IMR-90 (cell line): ENCODE measurements at regions not wholly inside any gene's neighbourhood (a gene's known extent, or its start where the extent isn't known, plus 50 kb on each side); places are given as distances from the start of the nearest gene placed in this dataset.

Source experiments
- ATAC-seq: fragments of 200-7000 bp; cut with Tn5 transposase; 2 replicates; pipeline ENCODE4 v1.9.1; 2020; ENCODE audit warnings: low read depth, mild to moderate bottlenecking, moderate library complexity
- BruUV-seq: library from RNA; stranded (reverse); fragments of 400-500 nt; replicated peaks from 2 replicates; lab custom pipeline; 2021; lab: Mats Ljungman, UMichigan
- CTCF ChIA-PET: fragments of 300-600 bp; formaldehyde crosslinking; extraction: SDS; loops from one replicate; lab custom pipeline; 2021; ENCODE audit warnings: antibody characterized with exemption; lab: Yijun Ruan, JAX
- POLR2A ChIA-PET: fragments of 300-600 bp; sonication (Branson Sonifier 250); formaldehyde crosslinking; loops from one replicate; lab custom pipeline; 2022; ENCODE audit warnings: antibody characterized with exemption; ENCODE audit not compliant: unreplicated experiment; lab: Charles Lee
- DNase-seq: peaks from one replicate; pipeline ENCODE4 v3.0.0; 2013
- H2AFZ ChIP-seq: replicated peaks from 2 replicates; pipeline ENCODE3; 2013; ENCODE audit warnings: low read length, mild to moderate bottlenecking; ENCODE audit not compliant: poor library complexity
- H2AK5ac ChIP-seq: 2 replicates; pipeline ENCODE4 v1.6.1; 2013; ENCODE audit warnings: low read depth, low read length, inconsistent platforms
- H2AK9ac ChIP-seq: replicated peaks from 2 replicates; pipeline ENCODE3; 2013; ENCODE audit warnings: mild to moderate bottlenecking, low read depth, low read length, moderate library complexity; ENCODE audit not compliant: poor library complexity
- H2BK120ac ChIP-seq: 2 replicates; pipeline ENCODE4 v1.6.1; 2013; ENCODE audit warnings: low read depth, low read length, inconsistent platforms
- H2BK15ac ChIP-seq: 3 replicates; pipeline ENCODE4 v1.6.1; 2013; ENCODE audit warnings: low read depth, low read length, inconsistent platforms
- H2BK20ac ChIP-seq: 2 replicates; pipeline ENCODE4 v1.6.1; 2013; ENCODE audit warnings: low read depth, mild to moderate bottlenecking, inconsistent platforms, low read length, moderate library complexity
- H2BK5ac ChIP-seq: 2 replicates; pipeline ENCODE4 v1.6.1; 2013; ENCODE audit warnings: mild to moderate bottlenecking, low read depth, low read length, inconsistent platforms; ENCODE audit not compliant: poor library complexity, severe bottlenecking
- H3K14ac ChIP-seq: replicated peaks from 2 replicates; pipeline ENCODE4 v1.6.1; 2013; ENCODE audit warnings: low read depth, low read length, inconsistent platforms
- H3K18ac ChIP-seq: 2 replicates; pipeline ENCODE4 v1.6.1; 2013; ENCODE audit warnings: low read depth, low read length, control low read depth
- H3K23ac ChIP-seq: 2 replicates; pipeline ENCODE4 v1.6.1; 2013; ENCODE audit warnings: low read depth, low read length, inconsistent platforms
- H3K27ac ChIP-seq: 2 replicates; pipeline ENCODE4 v1.5.1; 2013; ENCODE audit warnings: mild to moderate bottlenecking, control low read depth, low read length; ENCODE audit not compliant: insufficient read depth
- H3K27me3 ChIP-seq: 2 replicates; pipeline ENCODE4 v1.6.1; 2013; ENCODE audit warnings: low read length; ENCODE audit not compliant: control insufficient read depth, insufficient read depth
- H3K36me3 ChIP-seq: 2 replicates; pipeline ENCODE4 v1.6.1; 2013; ENCODE audit warnings: low read length, mixed read lengths; ENCODE audit not compliant: control insufficient read depth, insufficient read depth
- H3K4ac ChIP-seq: 2 replicates; pipeline ENCODE4 v1.6.1; 2013; ENCODE audit warnings: low read depth, low read length, inconsistent platforms
- H3K4me1 ChIP-seq: 2 replicates; pipeline ENCODE4 v1.6.1; 2013; ENCODE audit warnings: low read length, mixed read lengths; ENCODE audit not compliant: control insufficient read depth, insufficient read depth
- H3K4me2 ChIP-seq: 2 replicates; pipeline ENCODE4 v1.6.1; 2013; ENCODE audit warnings: low read depth, mild to moderate bottlenecking, control low read depth, low read length, moderate library complexity
- H3K4me3 ChIP-seq: 2 replicates; pipeline ENCODE4 v1.5.1; 2013; ENCODE audit warnings: low read depth, mild to moderate bottlenecking, control low read depth, low read length, moderate library complexity; ENCODE audit not compliant: insufficient read depth
- H3K56ac ChIP-seq: 2 replicates; pipeline ENCODE4 v1.6.1; 2013; ENCODE audit warnings: low read length, inconsistent platforms; ENCODE audit not compliant: insufficient read depth; ENCODE audit errors: extremely low read depth
- H3K79me1 ChIP-seq, 2 experiments: 2 replicates each; pipeline ENCODE4 v1.6.1; 2013; ENCODE audit warnings: low read length in 2 of 2, inconsistent platforms in 1 of 2, low read depth in 1 of 2
- H3K9ac ChIP-seq: 2 replicates; pipeline ENCODE4 v1.6.1; 2013; ENCODE audit warnings: low read depth, low read length, control low read depth
- H3K9me1 ChIP-seq: 2 replicates; pipeline ENCODE4 v1.6.1; 2013; ENCODE audit warnings: low read length, inconsistent platforms; ENCODE audit not compliant: insufficient read depth
- H3K9me3 ChIP-seq: 2 replicates; pipeline ENCODE4 v1.6.1; 2013; ENCODE audit warnings: low read length; ENCODE audit not compliant: control insufficient read depth, insufficient read depth
- H4K20me1 ChIP-seq: 2 replicates; pipeline ENCODE4 v1.6.1; 2013; ENCODE audit warnings: low read length, inconsistent platforms; ENCODE audit not compliant: insufficient read depth
- H4K5ac ChIP-seq: 2 replicates; pipeline ENCODE4 v1.6.1; 2013; ENCODE audit warnings: mild to moderate bottlenecking, low read depth, low read length, control low read depth
- H4K8ac ChIP-seq, 2 experiments: 2 replicates each; pipeline ENCODE4 v1.6.1; 2013; ENCODE audit warnings: low read depth in 2 of 2, low read length in 2 of 2, control low read depth in 1 of 2, inconsistent platforms in 1 of 2
- H4K91ac ChIP-seq: 2 replicates; pipeline ENCODE4 v1.6.1; 2013; ENCODE audit warnings: low read depth, low read length, inconsistent platforms; ENCODE audit not compliant: insufficient read depth
- BHLHE40 ChIP-seq: fragments of 150-350 bp; IDR thresholded peaks from 2 replicates; pipeline ENCODE4 v1.6.1; 2016; ENCODE audit warnings: mild to moderate bottlenecking, low read depth, low read length
- FOS ChIP-seq: fragments of 150-350 bp; IDR thresholded peaks from 2 replicates; pipeline ENCODE4 v1.6.1; 2016; ENCODE audit warnings: low read depth, low read length
- MXI1 ChIP-seq: IDR thresholded peaks from 2 replicates; pipeline ENCODE4 v1.6.1; 2012; ENCODE audit warnings: low read depth, mild to moderate bottlenecking, low read length, moderate library complexity, borderline replicate concordance
- NFE2L2 ChIP-seq: fragments of 150-350 bp; IDR thresholded peaks from 2 replicates; pipeline ENCODE4 v1.6.1; 2016; ENCODE audit warnings: low read depth, mild to moderate bottlenecking, low read length
- WGBS, 2 experiments: methylation state at CpG; one replicate each; pipeline versions ENCODE4 v1.1.5 to v1.1.7; 2013; ENCODE audit warnings: missing lambda C conversion rate in 2 of 2; ENCODE audit not compliant: insufficient read length in 1 of 2; ENCODE audit errors: extremely low coverage in 2 of 2; 5-methylcytosine and 5-hydroxymethylcytosine counted together
- dilution Hi-C: fragments of 300-500 bp; cut with HindIII; formaldehyde crosslinking; loops from one replicate; pipeline ENCODE4 v1.14.3; 2018; ENCODE audit warnings: low sequenced_read_pairs; ENCODE audit not compliant: unreplicated experiment
- in situ Hi-C: fragments of 300-500 bp; cut with MboI; formaldehyde crosslinking; loops from 3 replicates; pipeline ENCODE4 v1.14.3; 2019; ENCODE audit warnings: low sequenced_read_pairs, inconsistent platforms, mixed read lengths
- intact Hi-C: fragments of 100-400 bp; cut with micrococcal nuclease; formaldehyde crosslinking; loops from 2 replicates; pipeline ENCODE4 v1.10.0; 2022
- TF ChIP-seq, protein P1 (sequence below): fragments of 150-350 bp; IDR thresholded peaks from 2 replicates; pipeline ENCODE4 v1.6.1; 2016; ENCODE audit warnings: low read depth, mild to moderate bottlenecking, low read length, moderate library complexity, borderline replicate concordance

DNA sequence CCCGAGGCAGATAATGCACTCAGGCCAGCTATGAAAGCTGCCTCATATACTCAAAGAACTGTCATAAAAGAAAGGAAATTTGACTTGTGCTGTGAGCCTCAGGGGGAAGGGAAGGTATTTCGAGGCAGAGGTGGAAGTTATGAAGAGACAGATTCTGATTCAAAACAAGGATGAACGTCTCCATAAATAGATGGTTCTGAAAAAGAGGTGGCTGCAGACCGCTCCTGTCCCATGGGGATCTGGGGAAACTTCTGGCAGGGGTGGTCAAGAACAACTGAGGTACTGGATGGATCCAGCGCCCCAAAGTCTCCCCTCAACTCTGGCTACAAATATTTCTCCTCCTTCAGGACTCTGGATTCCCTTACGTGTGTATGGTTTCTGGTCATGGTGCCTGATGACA is 168.1 kb upstream of the IRS2 start:
- Histone ChIP-seq H3K9me3 (peaks cover 5% of the 10 kb centered on the region), H3K27me3 (no peaks in the 10 kb centered on the region), H3K4ac (no peak overlapping the region), H3K4me1 (peaks cover 4% of the 10 kb centered on the region), H4K20me1 (no peaks in the 10 kb centered on the region), H3K9ac (no peak overlapping the region), H3K9me1 (no peaks in the 10 kb centered on the region), H2BK120ac (no peak overlapping the region), H3K56ac (no peak overlapping the region), H4K5ac (no peak overlapping the region), H3K4me3 (no peak overlapping the region), H2AK9ac (no peak overlapping the region), H2BK15ac (no peak overlapping the region), H3K14ac (no peak overlapping the region), H3K4me2 (no peak overlapping the region), H4K8ac (no peak overlapping the region), H2AFZ (no peak overlapping the region), H3K23ac (no peak overlapping the region), H2AK5ac (no peak overlapping the region), H3K36me3 (no peaks in the 10 kb centered on the region), H2BK20ac (no peak overlapping the region), H3K18ac (no peak overlapping the region), H3K79me1 (no peaks in the 10 kb centered on the region), H2BK5ac (no peak overlapping the region), H3K27ac (no peak overlapping the region), H4K91ac (no peak overlapping the region)
- in situ Hi-C loops = no loop called here
- ChIA-PET CTCF (no interaction called here), POLR2A (no interaction called here)
- intact Hi-C loops = no loop called here
- dilution Hi-C loops = no loop called here
- WGBS, 2 experiments = 90% methylated on average over 2 of the region's 6 CpGs; no CpG with 5 or more reads in 1 of the 2 experiments
- BruUV-seq = no TSS peak
- ATAC-seq (no peak), DNase-seq (no peak)
- TF ChIP-seq MXI1 (no peak), NFE2L2 (no peak), FOS (no peak), BHLHE40 (no peak)
- TF ChIP-seq, protein P1, sequence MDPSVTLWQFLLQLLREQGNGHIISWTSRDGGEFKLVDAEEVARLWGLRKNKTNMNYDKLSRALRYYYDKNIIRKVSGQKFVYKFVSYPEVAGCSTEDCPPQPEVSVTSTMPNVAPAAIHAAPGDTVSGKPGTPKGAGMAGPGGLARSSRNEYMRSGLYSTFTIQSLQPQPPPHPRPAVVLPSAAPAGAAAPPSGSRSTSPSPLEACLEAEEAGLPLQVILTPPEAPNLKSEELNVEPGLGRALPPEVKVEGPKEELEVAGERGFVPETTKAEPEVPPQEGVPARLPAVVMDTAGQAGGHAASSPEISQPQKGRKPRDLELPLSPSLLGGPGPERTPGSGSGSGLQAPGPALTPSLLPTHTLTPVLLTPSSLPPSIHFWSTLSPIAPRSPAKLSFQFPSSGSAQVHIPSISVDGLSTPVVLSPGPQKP = no peak
